Stimulated activated CD8-positive, alpha-beta memory T cell treated with anti-CD3 and anti-CD28 coated beads, Interleukin-4, amount 100 ng/mL, for 1 hour (primary cell): ENCODE measurements at regions not wholly inside any gene's neighbourhood (a gene's known extent, or its start where the extent isn't known, plus 50 kb on each side); places are given as distances from the start of the nearest gene placed in this dataset.
"Not testable (repeated sequence)": the region's sequence is repeated elsewhere in the genome, so short reads cannot be mapped to it uniquely, and the experiment has no call there.

ENCODE experiments used
- DNase-seq, 2 donors: peaks; one replicate each; pipeline ENCODE4 v3.0.0-alpha.2; 2020; ENCODE audit warnings: low read depth in 2 of 2, low spot score in 1 of 2

GRCh38 chr5:134471858-134472449 lies 53.5 kb upstream of the JADE2 start:
- DNase-seq: not testable (repeated sequence)

DNA sequence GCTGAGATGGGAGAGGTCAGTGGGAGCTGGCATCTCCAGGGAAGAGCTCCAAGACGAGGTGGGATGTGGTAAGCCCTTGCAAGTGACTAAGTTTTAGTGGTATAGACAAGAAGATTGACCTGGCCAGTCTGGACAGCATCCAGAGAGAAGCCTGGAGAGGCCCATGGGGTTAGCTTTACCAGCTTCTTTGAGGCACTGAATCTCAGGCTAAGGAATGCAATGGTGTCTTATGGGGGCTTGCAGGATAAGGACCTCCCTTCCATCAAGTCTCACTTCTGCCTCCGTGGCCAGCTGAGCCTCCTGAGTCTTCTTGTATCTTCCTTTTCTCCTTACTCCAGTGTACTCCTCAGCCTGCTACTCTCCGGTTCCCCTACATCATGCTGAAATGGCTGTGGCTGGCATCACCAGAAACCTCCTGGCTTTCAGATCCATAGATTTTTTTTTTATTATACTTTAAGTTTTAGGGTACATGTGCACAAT lies 56.5 kb upstream of the JADE2 start:
- DNase-seq: no peak

GRCh38 chr5:134467231-134467630 lies 55.5 kb upstream of the CDKN2AIPNL start:
- DNase-seq: no peak

GRCh38 chr5:134466241-134467069 lies 54.8 kb upstream of the CDKN2AIPNL start:
- DNase-seq: peak in 1 of 2 donors; percentile 12

GRCh38 chr5:134465816-134466240 lies 54.1 kb upstream of the CDKN2AIPNL start:
- peak in 1 of 2 donors; percentile 22 for DNase-seq

- DNase-seq: no peak
Observed at GRCh38 chr5:134464988-134465815, 53.5 kb upstream of the CDKN2AIPNL start.

- no peak for DNase-seq
Observed at GRCh38 chr5:134463991-134464760, 52.5 kb upstream of the CDKN2AIPNL start.

- no peak for DNase-seq
Observed at GRCh38 chr5:134463176-134463720, 51.6 kb upstream of the CDKN2AIPNL start.

- no peak for DNase-seq
Observed at GRCh38 chr5:134462761-134463160, 51.1 kb upstream of the CDKN2AIPNL start.

DNA sequence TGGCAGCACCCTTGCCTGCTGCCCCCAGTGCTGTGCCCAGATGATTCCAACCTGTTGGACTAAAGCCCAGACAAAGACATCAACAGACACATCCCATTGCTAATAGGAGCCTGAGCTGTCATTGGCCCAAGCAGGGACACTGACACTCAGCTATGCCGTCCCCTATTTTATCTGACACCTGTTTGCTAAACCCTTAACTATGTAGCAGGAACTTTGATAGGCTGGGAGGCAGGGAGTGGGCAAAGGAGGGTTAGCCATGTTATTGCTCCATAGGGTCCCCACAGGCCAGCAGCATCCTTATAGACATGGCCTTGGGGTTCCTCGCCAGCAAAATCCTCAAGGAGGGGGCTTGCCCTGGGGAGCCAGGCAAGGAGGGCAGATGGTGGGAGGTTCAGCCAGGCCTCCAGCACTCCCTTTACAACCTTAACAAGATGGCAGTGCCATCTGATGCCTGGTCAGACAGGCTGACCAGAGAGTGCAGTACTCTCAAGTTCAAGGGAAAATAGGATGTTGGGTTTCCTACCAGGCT lies 50.4 kb upstream of the CDKN2AIPNL start:
- DNase-seq: no peak
